ENCODE measurements at regions not wholly inside any gene's neighbourhood (a gene's known extent, or its start where the extent isn't known, plus 50 kb on each side); places are given as distances from the start of the nearest gene placed in this dataset.
"Not testable (repeated sequence)": the region's sequence is repeated elsewhere in the genome, so short reads cannot be mapped to it uniquely, and the experiment has no call there.

DNA sequence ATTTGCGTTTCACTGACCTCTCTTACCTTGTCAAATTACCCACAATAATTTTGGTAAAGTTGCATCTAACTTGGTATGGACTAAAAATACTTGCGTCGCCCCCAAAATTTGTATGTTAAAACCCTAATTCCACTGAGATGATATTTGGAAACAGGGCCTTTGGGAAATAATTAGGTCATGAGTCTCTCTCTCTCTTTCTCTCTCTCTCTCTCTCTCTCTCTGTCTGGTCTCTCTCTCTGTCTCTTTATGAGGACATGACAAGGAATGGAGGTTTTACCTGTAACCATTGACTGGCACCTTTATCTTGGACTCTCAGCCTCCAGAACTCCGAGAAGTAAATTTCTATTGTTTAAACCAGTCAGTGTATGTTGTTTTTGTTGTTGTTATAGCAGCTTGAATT lies 111.5 kb upstream of the BDP1 start:
- not testable (repeated sequence) for H3K4me3 Mint-ChIP-seq (ENCODE audit: unreplicated experiment); H3K27me3 Mint-ChIP-seq (ENCODE audit: unreplicated experiment); H3K4me1 Mint-ChIP-seq (ENCODE audit: low read depth, unreplicated experiment); H3K36me3 Mint-ChIP-seq (ENCODE audit: unreplicated experiment); H3K9me3 Mint-ChIP-seq (ENCODE audit: unreplicated experiment); DNase-seq; H3K27ac Mint-ChIP-seq (ENCODE audit: unreplicated experiment)

DNA sequence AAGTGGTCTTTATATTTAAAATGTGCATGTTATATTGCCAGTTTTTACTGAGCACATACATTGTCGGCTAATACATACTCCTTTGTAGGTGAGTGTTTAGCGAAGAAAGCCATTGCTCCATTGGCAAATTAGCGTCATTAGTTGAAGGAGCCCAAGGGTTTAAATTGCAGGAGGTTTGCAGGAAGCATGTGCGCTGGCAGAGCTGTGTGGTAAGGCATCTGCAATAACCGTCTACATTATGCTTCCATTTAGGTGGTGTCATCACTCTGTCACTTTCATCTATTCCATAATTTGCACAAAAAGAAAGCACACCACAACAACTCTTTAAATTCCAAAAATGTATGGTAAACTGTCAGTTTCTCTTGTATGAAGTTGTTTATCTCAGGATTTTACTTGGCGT lies 82.8 kb upstream of the BDP1 start:
- not testable (repeated sequence) for H3K36me3 Mint-ChIP-seq (ENCODE audit: unreplicated experiment); H3K27me3 Mint-ChIP-seq (ENCODE audit: unreplicated experiment); H3K27ac Mint-ChIP-seq (ENCODE audit: unreplicated experiment); H3K9me3 Mint-ChIP-seq (ENCODE audit: unreplicated experiment); H3K4me3 Mint-ChIP-seq (ENCODE audit: unreplicated experiment); DNase-seq
- peaks cover 14% of the 10 kb centered on the region for H3K4me1 Mint-ChIP-seq (ENCODE audit: low read depth, unreplicated experiment)

DNA sequence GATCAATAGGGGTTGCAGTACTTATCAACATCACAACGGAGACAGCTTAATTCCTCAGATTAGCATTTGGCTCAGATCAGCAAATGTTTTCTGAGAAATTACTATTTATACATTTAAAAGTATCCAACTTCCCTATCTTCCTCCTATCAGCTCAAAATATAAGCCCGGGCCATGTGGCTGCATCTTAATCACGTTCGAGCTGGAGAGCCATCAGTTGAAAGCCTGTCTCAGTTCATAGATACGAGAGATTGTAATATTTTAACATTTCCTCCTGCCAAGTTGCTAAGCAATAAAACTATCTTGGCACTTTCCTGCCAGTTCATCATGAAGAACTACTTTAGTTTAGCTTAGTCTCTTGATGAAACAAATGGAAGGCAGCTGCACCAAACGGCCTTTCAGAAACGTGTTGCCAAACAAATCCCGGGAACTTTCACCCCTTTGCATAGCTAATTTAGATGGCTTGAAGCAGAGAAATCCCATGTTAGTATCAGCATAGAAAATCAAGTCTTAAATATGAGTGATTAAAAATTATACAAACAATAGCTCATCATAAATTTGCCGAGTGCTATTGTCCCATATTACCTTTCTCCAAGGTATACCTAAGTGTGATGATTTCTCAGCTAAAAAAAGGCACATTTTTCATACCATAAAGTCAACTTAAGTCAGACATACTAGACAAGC lies 82.3 kb upstream of the BDP1 start:
- DNase-seq; H3K27ac Mint-ChIP-seq (ENCODE audit: unreplicated experiment); H3K27me3 Mint-ChIP-seq (ENCODE audit: unreplicated experiment); H3K9me3 Mint-ChIP-seq (ENCODE audit: unreplicated experiment); H3K36me3 Mint-ChIP-seq (ENCODE audit: unreplicated experiment); H3K4me3 Mint-ChIP-seq (ENCODE audit: unreplicated experiment): not testable (repeated sequence)
- peaks cover 14% of the 10 kb centered on the region for H3K4me1 Mint-ChIP-seq (ENCODE audit: low read depth, unreplicated experiment)

DNA sequence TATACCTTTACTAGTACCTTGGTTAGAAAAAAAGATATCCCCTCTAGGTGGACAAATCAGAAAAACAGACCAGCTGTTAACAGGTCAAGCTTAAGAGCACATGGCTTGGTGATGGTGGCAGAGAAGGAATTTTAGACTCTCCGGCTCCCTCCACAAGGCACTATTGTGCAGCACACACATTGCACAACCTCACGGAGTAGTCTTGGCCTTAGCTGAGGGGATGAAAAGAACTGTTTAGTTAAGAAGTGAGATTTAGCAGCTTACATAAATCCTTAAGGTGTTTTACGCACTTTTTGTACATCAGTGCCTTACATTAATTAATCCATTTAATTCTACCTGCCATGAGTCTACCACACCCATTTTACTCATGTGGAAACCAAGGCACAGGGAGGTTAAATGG lies 71.2 kb upstream of the BDP1 start:
- not testable (repeated sequence) for H3K27me3 Mint-ChIP-seq (ENCODE audit: unreplicated experiment); DNase-seq; H3K27ac Mint-ChIP-seq (ENCODE audit: unreplicated experiment); H3K36me3 Mint-ChIP-seq (ENCODE audit: unreplicated experiment); H3K9me3 Mint-ChIP-seq (ENCODE audit: unreplicated experiment); H3K4me3 Mint-ChIP-seq (ENCODE audit: unreplicated experiment); H3K4me1 Mint-ChIP-seq (ENCODE audit: low read depth, unreplicated experiment)

DNA sequence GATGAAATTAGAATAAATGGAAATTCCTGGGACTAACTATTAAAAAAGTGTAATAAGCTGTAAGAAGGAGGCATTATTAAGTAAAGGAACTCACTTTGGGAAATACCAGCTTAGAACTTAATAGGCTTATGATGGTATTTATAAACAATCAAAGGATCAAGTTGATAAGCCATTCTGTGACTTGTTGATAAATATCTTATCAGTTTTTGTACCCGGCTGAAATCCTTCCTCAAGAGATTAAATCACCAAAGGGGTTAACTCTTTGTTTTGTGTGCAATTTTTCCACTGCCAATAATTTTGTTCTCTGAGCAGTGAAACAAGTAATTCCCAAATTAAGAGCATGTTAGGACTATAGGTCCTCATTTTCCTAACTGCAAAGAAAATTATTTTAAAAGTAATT lies 70.7 kb upstream of the BDP1 start:
- no peaks in the 10 kb centered on the region for H3K36me3 Mint-ChIP-seq (ENCODE audit: unreplicated experiment)

DNA sequence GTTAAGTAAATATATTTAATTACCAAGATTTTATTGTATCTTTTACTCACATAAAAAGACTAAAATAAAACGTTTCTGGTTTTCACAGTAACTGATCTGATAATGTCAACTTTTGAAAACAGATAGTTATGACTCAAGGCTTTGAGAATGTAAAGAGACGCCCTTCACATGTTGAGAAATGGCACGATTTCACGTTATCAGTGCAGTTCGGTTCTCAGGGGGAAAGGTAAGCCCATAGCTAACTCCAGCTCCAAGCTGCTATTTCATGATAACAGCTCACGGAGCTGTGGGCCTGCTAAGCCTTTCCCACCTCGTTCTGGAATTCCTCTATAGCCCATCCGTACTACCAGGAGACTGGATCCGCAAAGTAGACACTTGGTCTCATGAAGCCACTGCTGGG lies 70.2 kb upstream of the BDP1 start:
- not testable (repeated sequence) for H3K27me3 Mint-ChIP-seq (ENCODE audit: unreplicated experiment); H3K36me3 Mint-ChIP-seq (ENCODE audit: unreplicated experiment); H3K4me3 Mint-ChIP-seq (ENCODE audit: unreplicated experiment); H3K27ac Mint-ChIP-seq (ENCODE audit: unreplicated experiment); H3K9me3 Mint-ChIP-seq (ENCODE audit: unreplicated experiment); DNase-seq; H3K4me1 Mint-ChIP-seq (ENCODE audit: low read depth, unreplicated experiment)

More for the DNA sequence above, 70.7 kb upstream of the BDP1 start:
- Mint-ChIP-seq H3K4me3 (ENCODE audit: unreplicated experiment) (no peak overlapping the region), H3K4me1 (ENCODE audit: low read depth, unreplicated experiment) (peaks cover 7% of the 10 kb centered on the region), H3K27me3 (ENCODE audit: unreplicated experiment) (no peaks in the 10 kb centered on the region), H3K9me3 (ENCODE audit: unreplicated experiment) (no peaks in the 10 kb centered on the region), H3K27ac (ENCODE audit: unreplicated experiment) (no peak overlapping the region)
- no peak for DNase-seq
- TF ChIP-seq, protein P1, sequence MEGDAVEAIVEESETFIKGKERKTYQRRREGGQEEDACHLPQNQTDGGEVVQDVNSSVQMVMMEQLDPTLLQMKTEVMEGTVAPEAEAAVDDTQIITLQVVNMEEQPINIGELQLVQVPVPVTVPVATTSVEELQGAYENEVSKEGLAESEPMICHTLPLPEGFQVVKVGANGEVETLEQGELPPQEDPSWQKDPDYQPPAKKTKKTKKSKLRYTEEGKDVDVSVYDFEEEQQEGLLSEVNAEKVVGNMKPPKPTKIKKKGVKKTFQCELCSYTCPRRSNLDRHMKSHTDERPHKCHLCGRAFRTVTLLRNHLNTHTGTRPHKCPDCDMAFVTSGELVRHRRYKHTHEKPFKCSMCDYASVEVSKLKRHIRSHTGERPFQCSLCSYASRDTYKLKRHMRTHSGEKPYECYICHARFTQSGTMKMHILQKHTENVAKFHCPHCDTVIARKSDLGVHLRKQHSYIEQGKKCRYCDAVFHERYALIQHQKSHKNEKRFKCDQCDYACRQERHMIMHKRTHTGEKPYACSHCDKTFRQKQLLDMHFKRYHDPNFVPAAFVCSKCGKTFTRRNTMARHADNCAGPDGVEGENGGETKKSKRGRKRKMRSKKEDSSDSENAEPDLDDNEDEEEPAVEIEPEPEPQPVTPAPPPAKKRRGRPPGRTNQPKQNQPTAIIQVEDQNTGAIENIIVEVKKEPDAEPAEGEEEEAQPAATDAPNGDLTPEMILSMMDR (IDR thresholded peaks at IDR 0.05; ENCODE audit: partially characterized antibody, unreplicated experiment), result no peak

DNA sequence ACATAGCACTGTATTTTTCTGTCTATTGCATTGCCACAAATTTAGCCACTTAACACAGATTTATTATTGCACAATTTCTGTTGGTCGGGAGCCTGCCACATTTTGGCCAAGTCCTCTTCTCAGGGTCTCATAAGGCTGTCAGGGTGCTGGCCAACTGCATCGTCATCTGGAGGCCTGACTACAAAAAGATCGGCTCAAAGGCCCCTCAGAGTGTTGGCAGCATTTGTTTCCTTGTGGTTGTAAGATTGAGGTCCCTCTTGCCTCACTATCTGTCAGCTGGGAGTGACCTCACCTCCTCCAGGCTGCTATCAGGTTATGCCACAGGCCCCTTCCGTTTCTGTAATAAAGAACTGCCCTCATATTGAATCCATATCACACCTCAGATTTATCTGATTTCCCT lies 67.3 kb upstream of the BDP1 start:
- H3K27me3 Mint-ChIP-seq (ENCODE audit: unreplicated experiment); H3K9me3 Mint-ChIP-seq (ENCODE audit: unreplicated experiment); H3K36me3 Mint-ChIP-seq (ENCODE audit: unreplicated experiment); H3K4me1 Mint-ChIP-seq (ENCODE audit: low read depth, unreplicated experiment); H3K4me3 Mint-ChIP-seq (ENCODE audit: unreplicated experiment); DNase-seq: not testable (repeated sequence)
- H3K27ac Mint-ChIP-seq (ENCODE audit: unreplicated experiment), result peak overlapping the region; percentile 81

DNA sequence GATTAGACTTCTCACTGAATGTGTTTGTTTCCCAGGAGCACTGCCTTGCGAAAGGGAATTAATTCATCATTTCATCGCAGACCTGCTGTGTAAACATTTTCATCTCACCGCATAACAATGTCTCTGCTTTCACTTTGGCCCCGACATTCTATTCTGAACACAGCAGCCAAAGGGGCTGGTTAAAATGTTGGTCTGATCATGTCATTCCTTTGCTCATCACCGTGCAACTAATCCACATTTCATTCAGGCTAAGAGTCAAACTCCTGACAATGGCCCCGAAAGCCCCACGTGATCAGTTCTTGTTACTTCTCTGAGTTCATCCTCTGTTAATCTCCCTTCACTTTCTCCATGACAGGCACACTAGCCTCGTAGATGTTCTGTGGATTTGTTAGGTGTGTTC lies 57.1 kb upstream of the BDP1 start:
- peaks cover 14% of the 10 kb centered on the region for H3K4me1 Mint-ChIP-seq (ENCODE audit: low read depth, unreplicated experiment)
- not testable (repeated sequence) for H3K27ac Mint-ChIP-seq (ENCODE audit: unreplicated experiment); H3K27me3 Mint-ChIP-seq (ENCODE audit: unreplicated experiment); H3K4me3 Mint-ChIP-seq (ENCODE audit: unreplicated experiment); H3K36me3 Mint-ChIP-seq (ENCODE audit: unreplicated experiment); H3K9me3 Mint-ChIP-seq (ENCODE audit: unreplicated experiment); DNase-seq

DNA sequence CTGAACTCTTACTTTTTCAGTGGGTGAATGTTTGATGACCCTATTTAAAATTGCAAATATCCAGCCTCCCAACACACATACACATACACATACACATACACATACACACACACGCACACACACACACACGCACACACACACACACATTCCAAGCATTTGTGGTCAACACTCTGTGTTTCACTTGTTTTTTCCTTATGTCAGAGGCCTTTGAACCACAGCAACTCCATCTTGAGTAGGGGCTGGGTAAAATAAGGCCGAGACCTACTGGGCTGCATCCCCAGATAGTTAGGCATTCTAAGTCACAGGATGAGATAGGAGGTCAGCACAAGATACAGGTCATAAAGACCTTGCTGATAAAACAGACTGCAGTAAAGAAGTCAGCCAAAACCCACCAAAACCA lies 56.6 kb upstream of the BDP1 start:
- H3K36me3 Mint-ChIP-seq (ENCODE audit: unreplicated experiment); H3K4me3 Mint-ChIP-seq (ENCODE audit: unreplicated experiment); DNase-seq; H3K27me3 Mint-ChIP-seq (ENCODE audit: unreplicated experiment); H3K27ac Mint-ChIP-seq (ENCODE audit: unreplicated experiment); H3K9me3 Mint-ChIP-seq (ENCODE audit: unreplicated experiment): not testable (repeated sequence)
- peaks cover 14% of the 10 kb centered on the region for H3K4me1 Mint-ChIP-seq (ENCODE audit: low read depth, unreplicated experiment)

DNA sequence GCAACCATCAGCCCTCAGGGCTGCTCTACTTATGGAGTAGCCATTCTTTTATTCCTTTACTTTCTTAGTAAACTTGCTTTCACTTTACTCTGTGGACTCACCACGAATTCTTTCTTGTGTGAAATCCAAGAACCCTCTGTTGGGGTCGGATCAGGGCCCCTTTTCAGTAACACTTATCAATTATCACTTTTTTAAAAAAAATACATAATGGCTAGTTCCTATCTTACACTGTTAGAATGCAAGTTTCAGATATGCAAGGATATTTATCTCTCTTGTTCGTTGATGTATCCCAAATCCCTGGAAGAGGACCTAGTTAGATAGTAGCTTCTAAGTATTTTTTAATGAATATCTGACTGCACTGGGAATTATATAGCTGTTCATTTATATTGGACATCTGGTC lies 56.0 kb upstream of the BDP1 start:
- not testable (repeated sequence) for H3K27me3 Mint-ChIP-seq (ENCODE audit: unreplicated experiment); H3K36me3 Mint-ChIP-seq (ENCODE audit: unreplicated experiment); H3K9me3 Mint-ChIP-seq (ENCODE audit: unreplicated experiment); H3K27ac Mint-ChIP-seq (ENCODE audit: unreplicated experiment); H3K4me3 Mint-ChIP-seq (ENCODE audit: unreplicated experiment); DNase-seq
- H3K4me1 Mint-ChIP-seq (ENCODE audit: low read depth, unreplicated experiment), result peaks cover 14% of the 10 kb centered on the region

DNA sequence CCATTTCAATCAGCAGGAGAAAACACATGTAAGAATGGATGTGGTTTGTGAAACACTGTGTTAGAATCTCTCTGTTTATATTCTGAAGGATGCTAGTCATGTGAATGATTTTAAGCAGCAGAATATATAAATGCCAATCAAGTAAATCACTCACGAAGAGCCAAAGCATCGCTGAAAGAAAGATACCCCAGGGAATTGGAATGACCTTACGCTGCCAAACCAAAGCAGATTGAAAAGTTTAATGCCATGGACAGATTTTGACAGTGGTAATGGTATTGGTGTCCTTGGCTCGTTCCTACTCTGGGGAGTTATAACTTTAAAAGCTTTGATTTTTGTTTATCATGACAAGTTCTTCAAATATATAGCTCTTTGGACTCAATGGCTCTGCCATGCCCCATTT lies 54.8 kb upstream of the BDP1 start:
- not testable (repeated sequence) for H3K4me3 Mint-ChIP-seq (ENCODE audit: unreplicated experiment); H3K9me3 Mint-ChIP-seq (ENCODE audit: unreplicated experiment); H3K36me3 Mint-ChIP-seq (ENCODE audit: unreplicated experiment); H3K27me3 Mint-ChIP-seq (ENCODE audit: unreplicated experiment); H3K27ac Mint-ChIP-seq (ENCODE audit: unreplicated experiment); DNase-seq
- H3K4me1 Mint-ChIP-seq (ENCODE audit: low read depth, unreplicated experiment), result peaks cover 14% of the 10 kb centered on the region

DNA sequence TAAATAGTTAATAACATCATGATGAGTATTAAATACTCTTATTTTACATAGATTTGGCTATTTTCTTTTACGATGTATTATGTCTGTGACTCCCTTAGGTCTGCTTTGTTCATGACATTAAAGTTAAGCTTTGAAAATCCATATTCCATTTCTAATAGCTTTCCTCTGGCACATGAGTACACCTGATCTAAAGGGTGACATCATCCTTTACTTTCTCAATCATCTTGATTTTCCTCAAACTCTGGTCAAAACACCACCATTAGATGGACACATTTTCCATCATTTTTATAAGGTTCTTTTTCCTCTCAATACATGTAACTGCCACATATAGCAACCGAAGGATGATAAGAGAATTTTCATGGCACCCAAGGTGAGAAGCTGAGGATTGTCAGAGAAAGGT lies 54.3 kb upstream of the BDP1 start:
- H3K4me3 Mint-ChIP-seq (ENCODE audit: unreplicated experiment), result peak overlapping the region; percentile 46
- H3K27me3 Mint-ChIP-seq (ENCODE audit: unreplicated experiment); H3K9me3 Mint-ChIP-seq (ENCODE audit: unreplicated experiment); DNase-seq; H3K36me3 Mint-ChIP-seq (ENCODE audit: unreplicated experiment): not testable (repeated sequence)
- peaks cover 14% of the 10 kb centered on the region for H3K4me1 Mint-ChIP-seq (ENCODE audit: low read depth, unreplicated experiment)
- H3K27ac Mint-ChIP-seq (ENCODE audit: unreplicated experiment), result peak overlapping the region; percentile 33
